GM10248 (cell line): ENCODE measurements at regions not wholly inside any gene's neighbourhood (a gene's known extent, or its start where the extent isn't known, plus 50 kb on each side); places are given as distances from the start of the nearest gene placed in this dataset.

ENCODE experiments used
- CTCF ChIA-PET: fragments of 300-600 bp; sonication (Branson Sonifier 250); formaldehyde crosslinking; extraction: SDS; loops from one replicate; lab custom pipeline; 2021; ENCODE audit warnings: antibody characterized with exemption; lab: Yijun Ruan, JAX
- POLR2A ChIA-PET: fragments of 350-650 bp; sonication (Branson Sonifier 250); formaldehyde crosslinking; extraction: SDS; loops from one replicate; lab custom pipeline; 2020; ENCODE audit warnings: antibody characterized with exemption; lab: Yijun Ruan, JAX
- DNase-seq: peaks from one replicate; pipeline ENCODE4 v3.0.0; 2012; ENCODE audit errors: extremely low spot score
- CTCF ChIP-seq: IDR thresholded peaks from 2 replicates; pipeline ENCODE4 v1.5.1; 2012; ENCODE audit warnings: mild to moderate bottlenecking, low read depth; ENCODE audit errors: extremely low read depth, missing control alignments, control extremely low read depth

DNA sequence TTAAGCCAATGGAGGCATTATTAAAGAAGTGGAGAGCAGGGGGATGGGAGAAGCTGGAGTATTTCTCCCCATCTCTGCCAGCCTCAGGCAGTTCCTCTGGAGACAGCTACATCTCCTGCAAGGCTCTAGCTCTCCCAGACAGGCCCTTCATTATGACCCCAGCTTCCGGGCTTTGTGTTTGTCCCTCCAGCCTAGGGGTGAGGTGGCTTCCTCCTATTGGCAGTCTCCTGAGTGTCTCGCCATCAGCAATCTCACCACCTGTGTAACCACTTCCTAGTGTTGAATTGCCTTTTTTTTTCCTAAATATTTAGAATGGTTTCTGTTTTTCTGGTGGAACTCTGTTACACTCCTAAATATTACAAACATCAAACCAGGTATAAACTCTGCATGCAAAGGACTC lies 122.3 kb downstream of the FAM174B start:
- DNase-seq, result no peak
- TF ChIP-seq CTCF, result no peak
- POLR2A ChIA-PET, result no interaction called here
- CTCF ChIA-PET, result interaction anchor here (1.2 kb wide), 1 partner anchor 12 kb away, joined by 3 read pairs; no protein-coding TSS in a partner anchor

DNA sequence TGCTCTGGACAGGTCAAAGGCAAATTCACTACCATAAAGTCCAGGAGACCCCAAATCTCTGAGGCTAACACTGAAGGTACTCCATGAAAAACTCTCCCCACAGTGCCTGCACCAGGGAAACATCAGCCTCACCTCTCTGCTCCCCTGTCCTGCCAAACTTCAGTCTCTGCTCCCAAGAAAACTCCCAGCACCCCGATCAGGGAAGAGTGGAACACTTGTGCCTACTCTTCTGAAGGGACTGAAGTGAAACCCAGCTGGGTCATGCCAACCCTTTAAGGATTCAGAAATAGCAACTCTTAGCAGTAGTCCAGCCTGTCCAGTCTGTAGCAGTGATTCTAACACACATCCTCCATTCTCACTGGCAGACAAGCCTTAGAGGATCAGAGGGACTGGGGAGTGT lies 124.2 kb downstream of the FAM174B start:
- no peak for DNase-seq
- POLR2A ChIA-PET, result no interaction called here
- no peak for TF ChIP-seq CTCF
- CTCF ChIA-PET, result interaction anchor here (1.5 to 3.1 kb wide), 2 partner anchors 9 to 149 kb away, joined by 7 to 11 read pairs; no protein-coding TSS in a partner anchor

- no peak for TF ChIP-seq CTCF
- no peak for DNase-seq
- ChIA-PET POLR2A (no interaction called here), CTCF (no interaction called here)
These were observed 126.8 kb downstream of the FAM174B start for GRCh38 chr15:92528736-92529135.

DNA sequence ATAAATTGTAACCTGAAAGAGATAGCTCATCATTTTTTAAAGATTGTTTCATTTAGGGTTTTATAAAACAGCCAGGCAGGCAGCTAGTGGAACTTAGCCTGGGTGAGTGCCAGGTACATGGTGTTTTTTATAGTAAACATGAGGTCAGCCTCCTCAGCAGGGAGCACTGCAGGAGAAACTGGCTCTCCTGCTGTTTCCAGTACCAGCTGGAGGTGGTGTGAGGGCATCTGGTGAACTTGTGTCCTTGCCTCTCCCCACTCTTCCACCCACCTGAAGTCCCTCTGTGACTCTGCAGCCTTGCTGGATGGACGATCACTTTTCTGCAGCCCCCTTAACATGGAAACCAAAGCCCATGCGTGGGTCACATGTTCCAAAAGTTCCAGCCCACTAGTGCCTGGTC lies 128.4 kb downstream of the FAM174B start:
- POLR2A ChIA-PET, result no interaction called here
- TF ChIP-seq CTCF, result no peak
- CTCF ChIA-PET, result interaction anchor here (1.0 kb wide), 1 partner anchor 102 kb away, joined by 3 read pairs; no protein-coding TSS in a partner anchor
- no peak for DNase-seq

DNA sequence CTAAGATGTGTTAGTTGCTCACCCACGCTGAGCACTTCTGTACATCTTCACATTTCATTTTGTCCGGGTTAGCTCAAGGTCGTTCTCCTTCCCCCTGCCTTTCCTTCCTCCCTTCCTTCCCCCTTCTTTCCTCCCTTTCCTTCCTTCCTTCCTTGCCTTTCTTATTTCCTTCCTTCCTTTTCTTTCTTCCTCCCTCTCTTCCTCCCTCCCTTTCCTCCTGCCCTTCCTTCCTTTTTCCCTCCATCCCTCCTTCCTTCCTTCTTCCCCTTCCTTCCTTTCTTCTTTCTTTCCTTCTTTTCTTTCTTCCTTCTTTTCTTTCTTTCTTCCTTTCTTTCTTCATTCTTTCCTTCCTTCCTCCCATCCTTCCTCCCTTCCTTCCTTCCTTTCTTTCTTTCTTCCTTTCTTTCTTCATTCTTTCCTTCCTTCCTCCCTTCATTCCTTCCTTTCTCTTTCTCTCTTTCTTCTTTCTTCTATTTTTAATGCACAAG lies 129.8 kb downstream of the FAM174B start:
- no peak for TF ChIP-seq CTCF
- POLR2A ChIA-PET, result no interaction called here
- no peak for DNase-seq
- CTCF ChIA-PET, result interaction anchor here (7.4 kb wide), 1 partner anchor 190 kb away, joined by 129 read pairs; no protein-coding TSS in a partner anchor

GRCh38 chr15:92524874-92525565 lies 130.6 kb downstream of the FAM174B start:
- ChIA-PET CTCF (interaction anchor here (7.4 kb wide), 1 partner anchor 191 kb away, joined by 129 read pairs; no protein-coding TSS in a partner anchor), POLR2A (no interaction called here)
- no peak for TF ChIP-seq CTCF
- no peak for DNase-seq
